Stimulated activated CD8-positive, alpha-beta memory T cell treated with anti-CD3 and anti-CD28 coated beads, Interleukin-12 subunit alpha, Interleukin-12 subunit beta, amount 100 ng/mL, for 1 hour (primary cell): ENCODE measurements at regions not wholly inside any gene's neighbourhood (a gene's known extent, or its start where the extent isn't known, plus 50 kb on each side); places are given as distances from the start of the nearest gene placed in this dataset.
"Not testable (repeated sequence)": the region's sequence is repeated elsewhere in the genome, so short reads cannot be mapped to it uniquely, and the experiment has no call there.

ENCODE experiments used
- DNase-seq: peaks from one replicate; pipeline ENCODE4 v3.0.0-alpha.2; 2020; ENCODE audit warnings: low read depth

GRCh38 chr6:137711972-137712371 lies 155.1 kb upstream of the TNFAIP3 start:
- DNase-seq, result no peak

GRCh38 chr6:137712587-137712986 lies 154.5 kb upstream of the TNFAIP3 start:
- no peak for DNase-seq

GRCh38 chr6:137715589-137716045 lies 151.4 kb upstream of the TNFAIP3 start:
- no peak for DNase-seq

GRCh38 chr6:137717074-137718073 lies 149.7 kb upstream of the TNFAIP3 start:
- DNase-seq, result peak; percentile 52

- DNase-seq, result not testable (repeated sequence)
These were observed 148.2 kb upstream of the TNFAIP3 start for GRCh38 chr6:137718903-137719302.

GRCh38 chr6:137722749-137723272 lies 144.2 kb upstream of the TNFAIP3 start:
- DNase-seq, result no peak

- no peak for DNase-seq
These were observed 143.6 kb upstream of the TNFAIP3 start for GRCh38 chr6:137723273-137724017.

- DNase-seq, result no peak
These were observed 143.0 kb upstream of the TNFAIP3 start for GRCh38 chr6:137724018-137724403.

- DNase-seq, result no peak
These were observed 142.4 kb upstream of the TNFAIP3 start for GRCh38 chr6:137724495-137725211.

- no peak for DNase-seq
These were observed 141.1 kb upstream of the TNFAIP3 start for GRCh38 chr6:137725949-137726348.

- no peak for DNase-seq
These were observed 140.5 kb upstream of the TNFAIP3 start for GRCh38 chr6:137726582-137726981.

GRCh38 chr6:137727216-137727765 lies 139.8 kb upstream of the TNFAIP3 start:
- no peak for DNase-seq

GRCh38 chr6:137728386-137729349 lies 138.4 kb upstream of the TNFAIP3 start:
- no peak for DNase-seq

GRCh38 chr6:137729866-137730629 lies 137.0 kb upstream of the TNFAIP3 start:
- no peak for DNase-seq

- no peak for DNase-seq
These were observed 135.5 kb upstream of the TNFAIP3 start for GRCh38 chr6:137731600-137731959.

GRCh38 chr6:137731960-137732616 lies 135.0 kb upstream of the TNFAIP3 start:
- DNase-seq, result no peak

GRCh38 chr6:137733372-137733771 lies 133.7 kb upstream of the TNFAIP3 start:
- DNase-seq, result no peak

GRCh38 chr6:137734005-137734874 lies 132.8 kb upstream of the TNFAIP3 start:
- no peak for DNase-seq
